NCI-H2081 (cell line): ENCODE measurements at regions not wholly inside any gene's neighbourhood (a gene's known extent, or its start where the extent isn't known, plus 50 kb on each side); places are given as distances from the start of the nearest gene placed in this dataset.

Source experiments
- DNase-seq, 2 experiments: peaks; one replicate each; lab custom pipeline; 2025; lab: John Stamatoyannopoulos, UW

DNA sequence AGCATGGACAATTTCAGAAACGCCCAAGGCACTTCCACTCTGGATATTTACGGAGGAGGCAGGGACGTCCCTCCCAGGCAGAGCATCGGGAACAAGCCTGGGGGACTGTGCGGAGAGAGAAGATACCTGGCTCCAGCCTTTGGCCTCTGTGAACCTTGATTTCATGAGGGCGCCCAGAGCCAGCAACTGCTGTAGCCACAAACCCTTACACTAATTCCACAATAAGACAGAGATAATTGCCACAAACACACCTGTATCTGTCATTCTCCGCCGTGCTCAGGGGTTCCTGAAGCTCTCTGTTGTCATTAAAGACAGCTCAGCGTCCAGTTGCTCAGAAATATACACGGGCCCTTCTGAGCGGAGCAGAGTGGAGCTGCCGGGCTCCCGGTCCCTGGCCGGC, 1292.1 kb downstream of the TBC1D22A start:
- DNase-seq, result no peak

DNA sequence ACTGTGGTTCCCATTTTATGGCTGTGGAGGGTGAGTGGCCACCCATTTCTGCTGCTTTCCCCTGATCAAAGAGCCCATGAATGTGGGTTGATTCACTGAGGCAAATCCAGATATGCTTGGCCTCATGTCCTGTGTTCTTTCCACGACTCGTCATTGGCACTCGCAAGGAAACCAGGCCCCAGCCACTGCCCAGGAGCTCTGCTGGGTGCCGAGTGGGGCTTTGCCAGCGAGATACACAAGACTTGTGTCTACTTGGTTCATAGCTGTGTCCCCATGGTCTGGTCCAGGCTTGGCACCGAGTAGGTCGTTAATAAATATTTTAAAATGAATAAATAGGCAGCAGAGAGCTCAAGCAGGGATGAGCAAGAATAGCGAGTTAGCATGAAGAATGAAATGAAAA, 1291.5 kb downstream of the TBC1D22A start:
- no peak for DNase-seq

DNA sequence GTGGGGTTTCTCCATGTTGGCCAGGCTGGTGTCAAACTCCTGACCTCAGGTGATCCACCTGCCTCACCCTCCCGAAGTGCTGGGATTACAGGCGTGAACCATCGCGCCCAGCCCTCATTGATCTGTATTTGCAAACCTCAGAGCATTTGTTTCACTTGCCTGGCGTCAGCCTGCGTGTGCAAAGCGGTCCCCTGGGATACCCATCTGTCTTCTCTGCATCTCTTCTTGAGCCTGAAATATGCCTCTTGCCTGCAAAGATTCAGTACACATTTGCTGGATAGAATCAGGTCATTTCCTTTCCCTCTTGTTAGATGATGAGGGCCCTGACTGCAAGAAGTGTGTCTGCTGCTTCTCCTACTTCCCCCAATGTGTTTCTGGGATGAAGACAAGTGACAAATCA, 1291.0 kb downstream of the TBC1D22A start:
- DNase-seq, result no peak

DNA sequence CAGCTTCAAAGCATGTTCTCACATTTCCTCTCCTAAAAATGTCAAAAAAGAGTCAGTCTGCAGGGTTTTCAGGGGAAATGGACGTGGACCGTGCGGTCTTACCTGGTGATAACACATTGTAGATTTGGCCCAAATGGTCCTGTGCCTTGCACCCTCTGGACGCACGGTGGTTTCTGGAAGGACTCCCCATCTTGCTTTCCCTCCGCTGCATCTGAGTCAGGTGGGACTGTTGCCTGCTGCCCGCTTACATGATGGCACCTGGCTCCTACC, 1290.1 kb downstream of the TBC1D22A start:
- no peak for DNase-seq

DNA sequence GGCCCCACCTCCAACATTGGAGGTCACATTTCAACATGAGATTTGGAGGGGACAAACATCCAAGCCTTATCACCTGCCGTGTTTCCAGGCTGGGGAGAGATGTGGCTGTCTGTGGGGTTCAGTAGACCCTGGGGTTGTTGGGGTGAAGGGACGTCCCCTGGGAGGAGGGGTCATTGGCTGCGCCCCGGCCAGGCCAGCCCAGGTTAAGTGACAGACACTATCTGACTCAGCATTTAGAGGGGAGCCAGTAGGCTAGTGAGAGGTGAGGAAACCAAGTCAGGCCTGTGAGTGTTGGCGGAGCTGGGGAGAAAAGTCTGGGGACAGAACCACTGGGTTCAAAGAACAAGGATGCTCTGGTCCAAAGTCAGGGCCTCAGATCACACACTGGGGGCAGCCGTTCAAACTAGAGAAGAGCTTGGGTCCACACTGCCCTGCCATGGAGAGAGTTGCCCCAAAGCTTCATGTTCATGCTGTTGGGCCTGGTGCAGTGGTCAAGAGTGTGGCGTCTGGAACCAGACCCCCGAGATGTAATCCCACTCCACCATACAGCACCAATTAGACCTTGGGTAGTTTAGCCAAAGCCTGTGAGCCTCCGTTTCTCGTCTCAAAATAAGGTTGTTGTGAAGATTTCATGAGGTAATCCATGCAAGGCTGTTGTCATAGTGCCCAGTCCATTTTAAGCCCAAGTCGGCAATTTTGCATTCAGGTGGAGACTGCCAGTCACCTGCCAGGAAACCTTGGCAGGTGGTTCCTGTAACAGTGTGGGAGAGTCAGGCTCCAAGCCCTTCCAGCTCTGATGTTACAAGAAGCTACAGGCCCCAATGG, 1289.6 kb downstream of the TBC1D22A start:
- no peak for DNase-seq

DNA sequence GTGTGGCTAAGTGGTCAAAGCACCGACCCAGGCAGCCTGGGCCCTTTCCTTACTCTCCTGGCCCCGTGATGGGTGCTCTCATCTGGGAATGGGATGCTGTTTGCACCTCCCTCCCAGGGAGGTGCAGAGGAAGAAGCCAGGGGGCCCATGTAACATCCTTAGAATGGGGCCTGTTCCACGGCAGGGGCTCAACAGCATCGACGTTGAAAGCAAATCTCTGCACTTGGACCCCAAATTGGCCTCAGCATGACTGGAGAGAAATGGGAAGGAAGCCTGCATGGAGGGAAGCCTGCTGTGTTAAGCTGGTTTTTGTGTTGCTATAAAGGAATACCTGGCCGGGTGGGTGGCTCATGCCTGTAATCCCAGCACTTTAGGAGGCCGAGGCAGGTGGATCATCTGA, 1288.4 kb downstream of the TBC1D22A start:
- DNase-seq, result no peak

DNA sequence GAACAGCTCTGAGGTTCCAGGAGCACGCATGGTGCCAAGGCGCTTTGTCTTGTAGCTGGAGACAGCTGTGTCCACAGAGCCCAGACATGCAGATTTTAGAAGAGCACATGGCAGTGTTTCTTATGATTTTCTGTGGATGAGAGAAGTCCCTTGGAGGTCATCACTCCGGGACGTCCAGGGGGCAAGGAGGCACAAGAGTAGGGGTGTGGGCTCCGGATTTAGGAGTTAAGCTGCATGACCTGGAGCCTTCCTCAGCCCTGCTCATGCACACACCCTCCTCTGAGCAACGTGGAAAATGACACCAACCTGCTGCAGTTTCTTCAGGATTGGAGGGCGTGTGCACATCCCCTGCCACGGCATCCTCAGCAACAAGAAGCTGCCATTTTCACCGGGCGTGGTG, 1286.7 kb downstream of the TBC1D22A start:
- no peak for DNase-seq

DNA sequence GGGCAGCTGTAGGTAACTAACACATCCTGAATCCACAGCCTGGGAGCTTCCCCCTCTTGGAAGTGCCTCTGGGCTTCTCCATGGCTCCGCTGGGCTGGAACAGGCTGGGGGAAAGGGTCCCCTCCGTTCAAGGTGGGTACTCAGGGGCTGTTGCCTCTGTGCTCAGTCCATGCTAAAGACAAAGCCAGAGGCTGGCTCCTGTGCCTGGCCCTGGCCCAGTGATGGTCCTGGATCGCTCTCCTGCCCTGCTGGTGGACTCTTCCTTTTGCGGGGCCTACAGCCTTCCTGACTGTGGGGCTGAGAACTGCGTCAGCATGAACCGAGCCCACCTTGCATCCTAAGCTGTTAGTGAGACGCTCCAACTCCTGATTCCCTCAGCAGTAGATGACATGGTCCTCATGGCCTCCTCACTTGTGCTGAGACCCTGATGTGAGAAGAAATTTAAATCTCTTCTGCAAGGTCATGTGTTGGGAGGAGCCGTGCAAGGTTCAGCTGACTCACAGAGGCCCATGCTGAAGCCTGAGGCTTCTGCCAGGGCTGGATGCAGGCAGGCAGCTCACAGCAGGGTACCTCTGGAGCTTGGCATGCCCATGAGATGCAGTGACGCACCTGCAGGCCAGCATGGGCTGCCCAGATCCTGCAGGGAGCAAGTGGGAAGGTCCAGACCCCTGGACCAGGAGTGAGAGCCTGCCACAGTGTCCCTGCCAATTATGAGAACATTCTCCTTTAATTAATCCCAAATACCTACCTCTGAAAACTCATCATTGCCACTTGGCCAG, 1285.5 kb downstream of the TBC1D22A start:
- DNase-seq, result no peak

DNA sequence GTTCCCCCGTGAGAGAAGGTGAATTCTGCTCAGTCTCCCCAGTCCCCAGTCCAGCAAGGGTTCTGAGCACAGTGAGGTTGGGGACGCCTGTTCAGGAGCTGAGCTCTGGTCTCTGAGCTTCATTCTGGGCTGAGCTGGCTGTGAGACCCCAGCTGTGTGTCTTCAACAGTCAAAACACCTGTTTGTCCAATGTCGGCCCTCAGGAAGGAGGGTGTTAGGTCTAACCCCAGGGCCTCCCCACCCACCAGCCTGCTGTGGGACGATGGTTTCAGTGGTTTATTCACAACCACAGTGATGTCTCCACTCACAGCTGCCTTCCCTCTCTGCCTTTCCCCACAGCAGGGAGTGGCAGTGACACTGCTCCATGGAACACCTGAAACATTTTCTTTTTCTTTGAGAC, 1282.9 kb downstream of the TBC1D22A start:
- DNase-seq, result no peak

DNA sequence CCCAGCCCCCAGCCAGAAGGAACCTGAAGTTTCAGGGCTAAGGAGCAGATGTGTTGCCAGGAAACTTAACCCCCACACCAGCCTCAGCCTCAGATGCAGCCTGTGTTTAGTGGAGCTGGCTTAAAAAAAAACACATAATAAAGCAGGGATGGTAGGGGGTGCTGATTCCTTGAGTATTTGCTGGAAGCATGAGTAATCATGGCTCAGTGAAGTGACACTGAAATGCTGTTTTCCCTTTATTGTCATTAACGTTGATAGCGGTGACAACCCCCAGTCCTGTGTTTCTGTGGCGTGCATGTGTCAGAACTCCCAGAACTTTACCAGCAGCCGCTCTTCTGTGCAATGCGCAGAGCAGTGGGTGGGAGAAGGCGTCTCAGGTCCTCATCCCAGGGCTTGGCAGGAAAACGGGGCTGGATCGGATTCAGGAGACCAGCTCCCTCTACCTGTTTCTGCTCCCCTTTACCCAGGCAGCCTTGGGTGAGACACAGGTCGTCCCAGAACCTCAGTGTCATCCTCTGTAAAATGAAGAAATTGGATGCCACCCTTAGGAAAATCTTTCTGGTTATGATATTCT, 1282.1 kb downstream of the TBC1D22A start:
- no peak for DNase-seq

DNA sequence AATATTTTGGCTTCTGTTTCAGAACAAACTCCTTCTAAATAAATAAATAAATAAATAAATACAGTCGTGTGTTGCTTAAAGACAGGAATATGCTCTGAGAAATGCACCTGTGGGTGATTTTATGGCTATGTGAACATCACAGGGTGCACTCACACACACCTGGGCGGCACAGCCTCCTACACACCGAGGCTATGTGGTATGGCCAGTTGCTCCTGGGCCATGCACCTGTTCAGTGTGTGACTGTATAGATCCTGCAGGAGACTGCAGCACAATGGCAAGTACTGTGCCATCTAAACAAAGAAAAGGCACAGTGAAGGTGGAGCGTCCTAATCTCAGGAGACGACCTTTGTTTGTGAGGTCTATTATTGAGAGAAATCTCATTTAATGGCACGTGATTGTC, 1281.1 kb downstream of the TBC1D22A start:
- DNase-seq, result no peak

DNA sequence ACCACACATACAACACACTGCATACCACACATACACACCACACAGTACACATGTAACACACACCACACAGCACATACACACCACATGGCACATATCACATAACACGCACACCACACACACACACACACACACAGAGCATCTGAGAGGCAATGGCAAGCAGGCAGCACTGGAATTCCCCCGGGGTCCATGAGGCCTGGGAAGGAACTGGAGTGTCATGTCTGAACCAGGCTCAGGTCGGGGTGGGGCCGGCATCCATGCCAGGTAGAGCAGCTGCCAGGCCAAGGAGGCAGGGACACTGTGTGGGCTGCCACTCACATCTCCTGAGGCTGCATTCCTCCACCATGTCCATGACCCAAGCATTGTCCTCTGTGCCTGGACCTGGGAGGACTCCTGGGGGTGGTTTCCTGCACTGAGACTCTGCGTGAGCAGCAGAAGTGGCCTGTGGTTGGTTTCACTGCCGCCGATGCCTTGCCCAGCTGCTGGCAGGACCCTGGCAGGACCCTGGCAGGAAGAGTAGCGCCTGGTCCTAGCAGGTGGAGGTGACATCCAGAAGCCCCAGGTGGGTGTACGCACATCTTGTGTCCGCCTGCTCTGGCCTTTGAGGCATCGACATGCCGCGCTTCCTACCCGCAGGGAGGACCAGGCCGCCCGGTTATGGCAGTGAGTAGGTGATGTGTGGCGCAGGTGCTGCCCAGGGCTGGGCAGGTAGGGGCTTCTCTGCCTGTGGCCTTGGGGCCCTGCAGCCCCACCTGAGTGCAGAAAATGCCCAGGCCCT, 1280.4 kb downstream of the TBC1D22A start:
- no peak for DNase-seq

DNA sequence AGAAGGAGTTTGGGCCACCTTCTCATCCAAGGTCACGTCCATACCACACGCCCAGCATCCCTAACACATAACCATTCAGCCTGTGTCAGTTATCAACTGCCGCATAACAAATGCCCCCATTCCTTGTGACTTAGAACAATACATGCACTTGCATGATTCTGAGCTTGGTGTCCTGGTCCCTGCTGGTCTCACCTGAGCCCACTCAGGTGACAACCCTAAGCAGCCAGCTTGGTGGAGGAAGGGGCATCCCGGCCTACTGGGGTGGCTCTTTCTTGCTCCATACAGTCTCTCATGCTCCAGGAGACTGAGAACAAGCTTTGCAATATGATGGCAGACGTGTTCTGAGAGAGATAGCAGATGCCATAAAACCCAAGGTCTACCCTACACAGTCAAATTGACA, 1276.9 kb downstream of the TBC1D22A start:
- no peak for DNase-seq

DNA sequence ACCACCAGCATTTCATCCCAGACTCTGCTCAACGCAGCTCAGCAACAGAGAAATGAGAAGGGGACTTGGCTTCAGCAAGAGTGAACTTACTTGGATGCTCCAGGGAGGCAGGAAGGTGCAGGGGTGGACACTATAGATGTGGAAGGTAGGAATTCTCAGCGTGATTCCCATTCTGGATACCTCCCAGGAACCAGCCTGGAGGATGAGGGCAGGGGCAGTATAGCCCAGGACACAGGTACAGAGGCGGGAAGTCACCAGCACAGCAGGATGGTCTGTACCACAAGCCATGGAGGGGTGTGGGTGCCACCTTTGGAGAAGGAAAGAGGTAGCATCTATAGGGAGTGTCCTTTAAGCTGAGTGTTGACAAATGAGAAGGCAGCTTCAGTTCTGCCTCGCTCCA, 1275.2 kb downstream of the TBC1D22A start:
- DNase-seq, result no peak

DNA sequence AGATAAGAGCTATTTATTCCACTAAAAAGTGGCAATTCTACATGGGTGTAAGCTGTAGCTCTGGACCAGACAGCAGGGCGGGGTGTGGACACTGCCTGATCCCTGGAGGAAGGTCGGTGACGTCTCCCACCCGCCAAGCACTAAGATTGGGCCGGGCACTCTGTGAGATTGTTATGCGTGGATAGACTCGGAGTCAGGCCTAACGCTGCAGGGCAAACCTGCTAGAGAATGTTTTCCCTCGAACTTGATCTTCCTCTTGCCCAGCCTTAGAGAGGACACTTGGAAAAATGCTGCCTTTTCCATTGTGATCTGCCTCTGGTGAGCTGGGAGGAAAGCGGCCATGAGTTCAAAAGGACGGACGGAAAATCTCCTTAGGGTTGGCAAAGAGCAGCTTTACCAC, 1273.4 kb downstream of the TBC1D22A start:
- DNase-seq, result no peak

DNA sequence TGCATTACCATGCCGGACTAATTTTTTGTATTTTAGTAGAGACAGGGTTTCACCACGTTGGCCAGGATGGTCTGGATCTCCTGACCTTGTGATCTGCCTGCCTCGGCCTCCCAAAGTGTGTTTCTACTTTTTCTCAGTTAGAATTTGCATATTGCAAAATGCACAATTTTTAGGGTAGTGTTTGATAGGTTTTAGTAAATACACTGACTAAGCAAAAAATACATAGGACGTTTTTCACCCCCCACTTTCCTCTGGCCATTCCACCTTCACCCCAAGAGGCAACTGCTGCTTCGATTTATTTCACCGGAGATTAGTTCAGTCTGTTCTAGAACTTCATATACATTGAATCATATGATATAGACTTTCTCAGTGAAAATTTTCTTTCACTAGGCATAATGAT, 1269.1 kb downstream of the TBC1D22A start:
- DNase-seq, result no peak

DNA sequence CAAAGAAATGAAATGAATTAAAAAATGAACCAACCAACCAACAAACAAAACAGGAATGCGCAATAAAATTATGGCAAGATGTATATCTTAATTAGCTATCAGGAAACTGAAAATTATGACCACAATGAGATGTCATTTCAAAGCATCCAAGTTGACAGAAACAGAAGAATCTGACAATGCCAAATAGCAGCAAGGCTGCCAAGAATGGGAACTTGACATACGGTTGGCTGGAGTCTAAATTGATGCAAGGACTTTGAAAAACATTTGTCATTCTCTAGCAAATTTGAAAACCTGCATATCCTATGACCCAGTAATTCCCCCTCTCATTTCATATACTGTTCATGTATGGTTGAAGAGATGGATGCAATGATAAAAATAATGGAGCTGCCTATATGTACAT, 1262.6 kb downstream of the TBC1D22A start:
- DNase-seq, result no peak

DNA sequence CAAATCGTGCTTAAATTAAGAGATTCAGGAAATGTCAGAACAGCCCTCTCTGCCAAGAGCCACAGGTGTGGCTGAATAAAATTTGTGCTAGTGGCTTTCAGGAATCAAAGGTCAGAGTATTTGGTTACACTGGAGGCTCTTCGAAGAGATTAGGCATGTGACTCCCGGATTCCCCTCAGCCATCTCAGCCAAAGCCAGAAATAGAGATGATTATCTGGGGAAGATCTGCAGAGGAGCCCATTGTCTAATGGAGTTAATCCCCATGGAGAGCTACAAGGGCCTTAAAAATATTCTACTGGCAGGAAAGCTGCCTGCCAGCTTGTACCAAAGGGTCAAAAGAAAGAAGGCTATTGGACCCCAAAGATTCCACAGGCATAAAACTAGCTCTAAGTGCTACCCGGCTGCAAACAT, 1259.5 kb downstream of the TBC1D22A start:
- DNase-seq, result no peak

DNA sequence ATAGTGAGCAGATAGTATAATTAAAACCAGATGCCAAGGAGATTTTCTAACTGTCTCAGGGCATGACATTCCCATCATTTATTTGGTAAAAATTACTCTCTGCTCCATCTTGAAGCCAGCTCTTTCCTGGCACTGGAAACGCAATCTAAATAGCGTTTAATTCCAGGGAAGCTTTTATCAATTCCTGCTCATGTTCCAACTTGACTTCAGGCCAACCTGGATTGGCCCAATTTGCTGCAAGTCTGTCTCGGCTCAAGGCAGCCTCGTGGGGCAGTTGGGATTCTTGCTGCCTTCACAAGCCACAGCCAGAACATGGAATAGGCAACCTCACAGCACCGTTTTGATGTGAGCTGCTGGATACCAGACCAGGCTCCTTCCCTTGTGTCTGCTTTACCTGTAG, 1255.9 kb downstream of the TBC1D22A start:
- DNase-seq, result no peak

DNA sequence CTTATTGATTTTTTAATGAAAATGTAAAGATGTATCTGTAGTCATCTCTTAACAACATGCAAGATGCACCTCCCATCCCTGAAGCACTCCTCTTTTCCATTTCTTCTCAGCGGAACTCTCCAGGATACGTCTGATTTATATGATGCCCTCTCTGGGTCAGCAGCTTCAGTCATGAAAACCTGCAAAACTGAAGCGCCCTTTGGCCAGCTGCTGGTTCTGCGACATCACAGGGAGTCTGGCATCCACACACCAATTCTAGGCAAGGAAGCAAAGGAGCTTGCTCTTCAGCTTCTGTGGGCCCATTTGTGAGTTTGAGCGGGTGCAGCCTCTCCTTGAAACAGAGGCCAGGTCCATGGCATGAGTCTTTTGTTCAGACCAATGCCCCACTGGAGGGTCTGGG, 1253.3 kb downstream of the TBC1D22A start:
- no peak for DNase-seq

DNA sequence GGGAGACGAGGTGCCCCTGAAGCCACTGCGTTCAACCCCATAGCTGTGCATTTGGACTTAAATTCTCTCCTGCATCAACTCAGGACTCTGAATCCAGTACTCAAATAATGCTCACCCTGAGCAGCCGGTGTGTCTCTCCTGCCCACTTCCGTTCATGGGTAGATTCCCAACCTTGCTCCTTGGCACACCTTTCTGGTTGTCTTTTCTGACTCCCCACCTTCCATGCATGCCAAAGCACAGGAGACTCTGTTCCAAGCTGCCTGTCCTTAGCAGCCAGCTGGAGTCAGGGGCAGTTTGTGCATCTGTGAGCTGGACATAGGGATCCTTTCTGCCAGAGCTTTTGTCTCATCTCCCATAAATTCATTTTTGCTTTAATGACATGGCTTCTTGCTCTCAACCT, 1242.5 kb downstream of the TBC1D22A start:
- no peak for DNase-seq

DNA sequence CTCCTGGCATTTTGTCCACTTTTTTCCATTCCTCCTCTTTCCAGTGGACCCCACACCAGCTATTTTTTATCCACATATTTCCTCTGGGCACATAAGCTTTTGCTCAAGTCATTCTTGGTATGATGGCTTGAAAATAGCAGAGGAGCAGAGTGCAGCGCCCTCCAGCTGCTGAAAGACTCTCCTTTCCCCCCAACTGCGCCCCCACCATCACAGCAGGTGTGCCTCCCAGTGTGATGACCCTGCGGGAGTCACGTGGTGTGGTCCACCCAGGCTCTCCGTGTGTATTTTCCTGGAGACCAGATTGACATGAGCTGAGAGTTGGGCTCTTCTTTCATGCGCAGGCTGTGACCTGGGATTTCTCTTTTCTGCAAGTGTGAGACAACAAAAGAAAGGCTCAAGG, 1241.6 kb downstream of the TBC1D22A start:
- DNase-seq, result no peak

DNA sequence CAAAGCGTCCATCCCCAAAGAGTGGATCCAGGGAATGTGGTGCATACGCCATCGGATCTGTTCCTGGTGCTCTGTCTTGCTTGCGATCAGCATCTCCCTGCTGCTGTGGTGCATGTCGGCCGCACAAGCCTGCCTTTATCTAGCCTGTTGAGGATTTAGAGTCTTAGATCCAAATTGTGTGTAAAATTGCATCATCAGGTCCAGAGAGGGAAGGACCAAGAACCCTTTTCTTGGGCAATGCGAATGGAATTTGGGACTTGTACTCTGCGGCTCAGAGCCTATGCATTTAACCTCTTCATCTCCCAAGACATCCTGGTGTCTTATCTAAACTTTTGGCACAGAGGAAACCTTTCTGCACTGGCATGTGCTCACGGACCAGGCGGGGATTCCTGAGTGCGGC, 1238.7 kb downstream of the TBC1D22A start:
- no peak for DNase-seq
